HCT116 (cell line): ENCODE measurements at regions not wholly inside any gene's neighbourhood (a gene's known extent, or its start where the extent isn't known, plus 50 kb on each side); places are given as distances from the start of the nearest gene placed in this dataset.

Source experiments
- ATAC-seq: fragments of 200-7000 bp; cut with Tn5 transposase; 2 replicates; pipeline ENCODE4 v1.9.1; 2020; ENCODE audit warnings: mild to moderate bottlenecking, moderate library complexity
- BruUV-seq: library from RNA; stranded (reverse); fragments of 400-500 nt; replicated peaks from 2 replicates; lab custom pipeline; 2021; lab: Mats Ljungman, UMichigan
- CTCF ChIA-PET: fragments of 300-600 bp; sonication (Branson Sonifier 250); formaldehyde crosslinking; loops from one replicate; lab custom pipeline; 2021; ENCODE audit warnings: antibody characterized with exemption; lab: Charles Lee
- POLR2A ChIA-PET: fragments of 300-600, 350-600 bp; sonication (Branson Sonifier 250); formaldehyde crosslinking; loops from one replicate; lab custom pipeline; 2021; ENCODE audit warnings: antibody characterized with exemption; lab: Charles Lee
- RAD21 ChIA-PET, 2 experiments: fragments of 300-600 bp; sonication (Branson Sonifier 250); formaldehyde crosslinking; loops; one replicate each; lab custom pipeline; 2023; ENCODE audit warnings: low total read pairs in 2 of 2; ENCODE audit not compliant: uncharacterized antibody in 2 of 2, unreplicated experiment in 2 of 2, low non-redundant PET in 1 of 2; lab: Charles Lee
- DNase-seq: peaks from one replicate; pipeline ENCODE4 v3.0.0-alpha.2; 2010; ENCODE audit warnings: low read depth, low spot score
- H2AFZ ChIP-seq: fragments of 200-600 bp; shearing (Covaris generic), sonication (generic); 2 replicates; pipeline ENCODE4 v1.6.1; 2017; ENCODE audit warnings: low read depth, mixed run types, mixed read lengths, antibody characterized with exemption, low read length; ENCODE audit not compliant: poor library complexity, severe bottlenecking
- H3K27ac ChIP-seq: 2 replicates; pipeline ENCODE4 v1.5.1; 2012; ENCODE audit warnings: low read depth, low read length
- H3K27me3 ChIP-seq: fragments of 200-600 bp; sonication (generic); 2 replicates; pipeline ENCODE4 v1.6.1; 2016; ENCODE audit warnings: mixed run types, low read length, mixed read lengths; ENCODE audit not compliant: insufficient read depth
- H3K36me3 ChIP-seq, 2 experiments: fragments of 200-500 bp in 1 of 2; fragments of 200-600 bp in 1 of 2; sonication (Bioruptor generic) in 1 of 2; sonication (generic) in 1 of 2; 2 replicates each; pipeline versions ENCODE4 v1.5.1 to v1.6.1; 2014 to 2016; ENCODE audit warnings: low read length in 2 of 2, inconsistent platforms in 1 of 2, mixed read lengths in 1 of 2, mixed run types in 1 of 2; ENCODE audit not compliant: insufficient read depth in 2 of 2, control insufficient read depth in 1 of 2
- H3K4me1 ChIP-seq, 2 experiments: fragments of 200-600 bp in 1 of 2; sonication (generic) in 1 of 2; 2 replicates each; pipeline versions ENCODE4 v1.5.1 to v1.6.1; 2012 to 2017; ENCODE audit warnings: low read length in 2 of 2, inconsistent platforms in 1 of 2, mild to moderate bottlenecking in 1 of 2, mixed read lengths in 1 of 2, mixed run types in 1 of 2, moderate library complexity in 1 of 2; ENCODE audit not compliant: insufficient read depth in 2 of 2, control insufficient read depth in 1 of 2
- H3K4me2 ChIP-seq: fragments of 200-600 bp; sonication (generic); 2 replicates; pipeline ENCODE4 v1.6.1; 2017; ENCODE audit warnings: mixed run types, low read length, mixed read lengths
- H3K4me3 ChIP-seq, 2 experiments: fragments of 200-600 bp in 1 of 2; sonication (generic) in 1 of 2; replicated peaks in 1 of 2; 2 replicates each; pipeline ENCODE4 v1.5.1; 2011 to 2016; ENCODE audit warnings: low read length in 2 of 2, control low read depth in 1 of 2, low read depth in 1 of 2, mild to moderate bottlenecking in 1 of 2, mixed read lengths in 1 of 2, mixed run types in 1 of 2
- H3K79me2 ChIP-seq: fragments of 200-600 bp; sonication (generic); 2 replicates; pipeline ENCODE4 v1.6.1; 2017; ENCODE audit warnings: mild to moderate bottlenecking, mixed run types, low read length, moderate library complexity, mixed read lengths; ENCODE audit not compliant: insufficient read depth
- H3K9ac ChIP-seq: fragments of 200-600 bp; sonication (generic); 2 replicates; pipeline ENCODE4 v1.6.1; 2016; ENCODE audit warnings: low read length, mixed read lengths
- H3K9me2 ChIP-seq: fragments of 200-600 bp; sonication (generic), shearing (Covaris generic); 2 replicates; pipeline ENCODE4 v1.6.1; 2017; ENCODE audit warnings: mixed run types, mild to moderate bottlenecking, moderate library complexity; ENCODE audit not compliant: insufficient read depth
- H3K9me3 ChIP-seq, 2 experiments: fragments of 200-500 bp in 1 of 2; fragments of 200-600 bp in 1 of 2; sonication (Bioruptor generic) in 1 of 2; sonication (generic) in 1 of 2; 2 replicates each; pipeline ENCODE4 v1.6.1; 2014 to 2017; ENCODE audit warnings: low read length in 2 of 2, mixed read lengths in 2 of 2, inconsistent platforms in 1 of 2, low read depth in 1 of 2, mild to moderate bottlenecking in 1 of 2, mixed run types in 1 of 2, moderate library complexity in 1 of 2; ENCODE audit not compliant: control insufficient read depth in 1 of 2, insufficient read depth in 1 of 2
- H4K20me1 ChIP-seq: fragments of 200-600 bp; sonication (generic), shearing (Covaris generic); 2 replicates; pipeline ENCODE4 v1.6.1; 2017; ENCODE audit warnings: mixed run types, mild to moderate bottlenecking, moderate library complexity; ENCODE audit not compliant: insufficient read depth
- JUND ChIP-seq: IDR thresholded peaks from 2 replicates; pipeline ENCODE4 v1.6.1; 2012
- POLR2AphosphoS5 ChIP-seq: IDR thresholded peaks from 2 replicates; pipeline ENCODE4 v1.6.1; 2011; ENCODE audit warnings: mild to moderate bottlenecking, low read depth, low read length, moderate library complexity
- RAD21 ChIP-seq: IDR thresholded peaks from 2 replicates; pipeline ENCODE4 v1.6.1; 2012; ENCODE audit warnings: low read depth, mild to moderate bottlenecking
- YY1 ChIP-seq: IDR thresholded peaks from 2 replicates; pipeline ENCODE4 v1.6.1; 2011; ENCODE audit warnings: low read length, low read depth, moderate library complexity, mild to moderate bottlenecking; ENCODE audit not compliant: insufficient replicate concordance; ENCODE audit errors: extremely low read depth
- intact Hi-C: fragments of 100-400 bp; cut with micrococcal nuclease; formaldehyde crosslinking; loops from 2 replicates; pipeline ENCODE4 v1.10.0; 2022
- TF ChIP-seq, protein P1 (sequence below), 3 experiments: fragments of 200-600 bp in 1 of 3; sonication (generic) in 1 of 3; IDR thresholded peaks in 2 of 3; conservative IDR thresholded peaks in 1 of 3; 2 replicates each; pipeline ENCODE4 v1.5.1; 2012 to 2017; ENCODE audit warnings: low read depth in 2 of 3, low read length in 2 of 3, antibody characterized with exemption in 1 of 3, borderline replicate concordance in 1 of 3, control low read depth in 1 of 3, mild to moderate bottlenecking in 1 of 3, mixed read lengths in 1 of 3, mixed run types in 1 of 3, moderate library complexity in 1 of 3; ENCODE audit not compliant: insufficient read depth in 1 of 3

- no peak overlapping the region for H3K4me2 ChIP-seq
- H3K4me1 ChIP-seq: peaks cover 29 to 32% of the 10 kb centered on the region in 2 experiments
- no peaks in the 10 kb centered on the region for H3K27me3 ChIP-seq
- no peak overlapping the region for H3K4me3 ChIP-seq
- peak; percentile 68 for TF ChIP-seq RAD21
- TF ChIP-seq, protein P1, sequence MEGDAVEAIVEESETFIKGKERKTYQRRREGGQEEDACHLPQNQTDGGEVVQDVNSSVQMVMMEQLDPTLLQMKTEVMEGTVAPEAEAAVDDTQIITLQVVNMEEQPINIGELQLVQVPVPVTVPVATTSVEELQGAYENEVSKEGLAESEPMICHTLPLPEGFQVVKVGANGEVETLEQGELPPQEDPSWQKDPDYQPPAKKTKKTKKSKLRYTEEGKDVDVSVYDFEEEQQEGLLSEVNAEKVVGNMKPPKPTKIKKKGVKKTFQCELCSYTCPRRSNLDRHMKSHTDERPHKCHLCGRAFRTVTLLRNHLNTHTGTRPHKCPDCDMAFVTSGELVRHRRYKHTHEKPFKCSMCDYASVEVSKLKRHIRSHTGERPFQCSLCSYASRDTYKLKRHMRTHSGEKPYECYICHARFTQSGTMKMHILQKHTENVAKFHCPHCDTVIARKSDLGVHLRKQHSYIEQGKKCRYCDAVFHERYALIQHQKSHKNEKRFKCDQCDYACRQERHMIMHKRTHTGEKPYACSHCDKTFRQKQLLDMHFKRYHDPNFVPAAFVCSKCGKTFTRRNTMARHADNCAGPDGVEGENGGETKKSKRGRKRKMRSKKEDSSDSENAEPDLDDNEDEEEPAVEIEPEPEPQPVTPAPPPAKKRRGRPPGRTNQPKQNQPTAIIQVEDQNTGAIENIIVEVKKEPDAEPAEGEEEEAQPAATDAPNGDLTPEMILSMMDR (IDR thresholded peaks at IDR 0.05 in 2 of 3, conservative IDR thresholded peaks at IDR 0.05 in 1 of 3; ENCODE audit: borderline replicate concordance in 1 of 3, insufficient read depth in 1 of 3, low read depth in 2 of 3, low read length in 2 of 3): peak; percentile 34 to 60 (median 35); a peak in 5 of 6 replicates
- TF ChIP-seq JUND: no peak
- TF ChIP-seq POLR2AphosphoS5: no peak
- no peak overlapping the region for H3K27ac ChIP-seq
- peaks cover 0 to 24% of the 10 kb centered on the region in 2 experiments; a peak in 1 of 4 replicates for H3K9me3 ChIP-seq
- ATAC-seq (no peak), DNase-seq (peak; percentile 10)
- no peaks in the 10 kb centered on the region for H3K9me2 ChIP-seq
- no peaks in the 10 kb centered on the region for H3K79me2 ChIP-seq
- no peaks in the 10 kb centered on the region for H3K36me3 ChIP-seq
- intact Hi-C loops: loop anchor here (1.0 to 10.0 kb wide), 5 partner anchors 400 to 556 kb away; partner anchors contain the start of gene TRIM13
- POLR2A ChIA-PET: no interaction called here
- no peak overlapping the region for H2AFZ ChIP-seq
- no peak overlapping the region for H3K9ac ChIP-seq
- RAD21 ChIA-PET: no interaction called here
- no peaks in the 10 kb centered on the region for H4K20me1 ChIP-seq
- CTCF ChIA-PET: interaction anchor here (1.0 to 1.2 kb wide), 2 partner anchors 535 to 556 kb away, joined by 3 to 5 read pairs; no protein-coding TSS in a partner anchor
- BruUV-seq: no TSS peak
Observed at GRCh38 chr13:50531917-50532899, 311.3 kb downstream of the DLEU7 start.

- no peak for DNase-seq
- Histone ChIP-seq H3K4me1 (peaks cover 7 to 8% of the 10 kb centered on the region in 2 experiments), H3K27ac (no peak overlapping the region), H2AFZ (no peak overlapping the region), H3K9me2 (no peaks in the 10 kb centered on the region), H3K4me2 (no peak overlapping the region), H3K36me3 (no peaks in the 10 kb centered on the region), H3K4me3 (no peak overlapping the region), H3K79me2 (no peaks in the 10 kb centered on the region), H3K9ac (no peak overlapping the region), H3K27me3 (no peaks in the 10 kb centered on the region), H3K9me3 (peaks cover 0 to 24% of the 10 kb centered on the region in 2 experiments; a peak in 1 of 4 replicates), H4K20me1 (no peaks in the 10 kb centered on the region)
- ATAC-seq: no peak
- intact Hi-C loops: loop anchor here (10.0 kb wide), 1 partner anchor 530 kb away; no protein-coding TSS in a partner anchor
- ChIA-PET RAD21 (no interaction called here), CTCF (no interaction called here), POLR2A (no interaction called here)
- BruUV-seq: no TSS peak
- TF ChIP-seq YY1: no peak
Observed at GRCh38 chr13:50535050-50535449, 308.4 kb downstream of the DLEU7 start.
